ENCODE measurements at regions not wholly inside any gene's neighbourhood (a gene's known extent, or its start where the extent isn't known, plus 50 kb on each side); places are given as distances from the start of the nearest gene placed in this dataset.

GRCh38 chr7:86978808-86979506 lies 80.5 kb downstream of the ELAPOR2 start:
- Mint-ChIP-seq H3K4me3 (no peak overlapping the region), H3K9me3 (peaks cover 10% of the 10 kb centered on the region), H3K4me1 (peaks cover 12% of the 10 kb centered on the region), H3K27me3 (ENCODE audit: low read depth) (no peaks in the 10 kb centered on the region), H3K36me3 (peaks cover 13% of the 10 kb centered on the region), H3K27ac (no peak overlapping the region)
- no peak for TF ChIP-seq CTCF (IDR thresholded peaks at IDR 0.05; ENCODE audit: unreplicated experiment)
- DNase-seq (ENCODE audit: low spot score in 2 of 2, unreplicated experiment in 2 of 2): no peak

GRCh38 chr7:86976958-86977357 lies 82.5 kb downstream of the ELAPOR2 start:
- no peak overlapping the region for H3K27ac Mint-ChIP-seq
- DNase-seq (ENCODE audit: low spot score in 2 of 2, unreplicated experiment in 2 of 2): no peak
- H3K4me1 Mint-ChIP-seq: peaks cover 12% of the 10 kb centered on the region
- no peak for TF ChIP-seq CTCF (IDR thresholded peaks at IDR 0.05; ENCODE audit: unreplicated experiment)
- no peaks in the 10 kb centered on the region for H3K27me3 Mint-ChIP-seq (ENCODE audit: low read depth)
- no peaks in the 10 kb centered on the region for H3K36me3 Mint-ChIP-seq
- H3K4me3 Mint-ChIP-seq: no peak overlapping the region
- H3K9me3 Mint-ChIP-seq: no peaks in the 10 kb centered on the region

GRCh38 chr7:86975914-86976313 lies 83.5 kb downstream of the ELAPOR2 start:
- H3K27ac Mint-ChIP-seq: no peak overlapping the region
- DNase-seq (ENCODE audit: low spot score in 2 of 2, unreplicated experiment in 2 of 2): no peak
- H3K27me3 Mint-ChIP-seq (ENCODE audit: low read depth): no peaks in the 10 kb centered on the region
- H3K9me3 Mint-ChIP-seq: no peaks in the 10 kb centered on the region
- H3K36me3 Mint-ChIP-seq: no peaks in the 10 kb centered on the region
- no peak overlapping the region for H3K4me3 Mint-ChIP-seq
- H3K4me1 Mint-ChIP-seq: peaks cover 7% of the 10 kb centered on the region
- no peak for TF ChIP-seq CTCF (IDR thresholded peaks at IDR 0.05; ENCODE audit: unreplicated experiment)

- H3K4me3 Mint-ChIP-seq: no peak overlapping the region
- H3K27ac Mint-ChIP-seq: no peak overlapping the region
- no peaks in the 10 kb centered on the region for H3K36me3 Mint-ChIP-seq
- TF ChIP-seq CTCF (IDR thresholded peaks at IDR 0.05; ENCODE audit: unreplicated experiment): no peak
- H3K27me3 Mint-ChIP-seq (ENCODE audit: low read depth): no peaks in the 10 kb centered on the region
- no peak for DNase-seq (ENCODE audit: low spot score in 2 of 2, unreplicated experiment in 2 of 2)
- H3K4me1 Mint-ChIP-seq: peaks cover 7% of the 10 kb centered on the region
- H3K9me3 Mint-ChIP-seq: no peaks in the 10 kb centered on the region
Observed at GRCh38 chr7:86975449-86975848, 84.0 kb downstream of the ELAPOR2 start.

GRCh38 chr7:86972072-86972471 lies 87.4 kb downstream of the ELAPOR2 start:
- no peaks in the 10 kb centered on the region for H3K36me3 Mint-ChIP-seq
- H3K9me3 Mint-ChIP-seq: no peaks in the 10 kb centered on the region
- TF ChIP-seq CTCF (IDR thresholded peaks at IDR 0.05; ENCODE audit: unreplicated experiment): no peak
- H3K27me3 Mint-ChIP-seq (ENCODE audit: low read depth): no peaks in the 10 kb centered on the region
- peaks cover 4% of the 10 kb centered on the region for H3K4me1 Mint-ChIP-seq
- no peak overlapping the region for H3K27ac Mint-ChIP-seq
- no peak for DNase-seq (ENCODE audit: low spot score in 2 of 2, unreplicated experiment in 2 of 2)
- no peak overlapping the region for H3K4me3 Mint-ChIP-seq

- Mint-ChIP-seq H3K27me3 (ENCODE audit: low read depth) (no peaks in the 10 kb centered on the region), H3K36me3 (no peaks in the 10 kb centered on the region), H3K27ac (no peak overlapping the region), H3K4me3 (no peak overlapping the region), H3K9me3 (no peaks in the 10 kb centered on the region), H3K4me1 (peaks cover 3% of the 10 kb centered on the region)
- TF ChIP-seq CTCF (IDR thresholded peaks at IDR 0.05; ENCODE audit: unreplicated experiment): no peak
- no peak for DNase-seq (ENCODE audit: low spot score in 2 of 2, unreplicated experiment in 2 of 2)
Observed at GRCh38 chr7:86970986-86971385, 88.5 kb downstream of the ELAPOR2 start.

Measured in mesothelial cell of epicardium (in vitro differentiated cells).